ENCODE measurements at regions not wholly inside any gene's neighbourhood (a gene's known extent, or its start where the extent isn't known, plus 50 kb on each side); places are given as distances from the start of the nearest gene placed in this dataset.

DNA sequence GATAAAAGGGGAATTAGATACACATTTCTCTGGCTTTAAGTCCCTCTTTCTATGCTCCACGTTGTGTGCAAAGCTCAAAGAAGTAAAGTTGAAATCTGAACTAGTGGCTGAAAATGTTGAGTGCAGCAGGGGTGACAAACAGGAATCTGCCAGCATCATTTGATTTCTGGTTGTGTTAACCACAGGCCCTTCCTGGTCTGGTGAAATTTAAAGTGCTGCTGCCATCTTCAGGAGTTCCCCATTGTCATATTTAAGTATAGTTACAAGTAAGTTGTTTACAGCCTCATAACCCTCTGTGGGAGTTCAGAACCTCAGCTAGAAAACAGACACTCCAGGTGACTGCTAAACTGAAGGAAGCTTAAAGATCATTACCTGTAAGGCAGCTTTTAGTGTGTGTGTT lies 90.9 kb upstream of the CCDC196 start:
- peak; percentile 30; the same call in 2 of the 3 replicates for ATAC-seq
- peak; percentile 15 to 40; a peak in 3 of 4 replicates for TF ChIP-seq CTCF (conservative IDR thresholded peaks at IDR 0.05; ENCODE audit: low read depth in 2 of 2)
- TF ChIP-seq POLR2AphosphoS5 (IDR thresholded peaks at IDR 0.05; ENCODE audit: low read depth) = no peak
- no peaks in the 10 kb centered on the region for H3K4me1 Mint-ChIP-seq

DNA sequence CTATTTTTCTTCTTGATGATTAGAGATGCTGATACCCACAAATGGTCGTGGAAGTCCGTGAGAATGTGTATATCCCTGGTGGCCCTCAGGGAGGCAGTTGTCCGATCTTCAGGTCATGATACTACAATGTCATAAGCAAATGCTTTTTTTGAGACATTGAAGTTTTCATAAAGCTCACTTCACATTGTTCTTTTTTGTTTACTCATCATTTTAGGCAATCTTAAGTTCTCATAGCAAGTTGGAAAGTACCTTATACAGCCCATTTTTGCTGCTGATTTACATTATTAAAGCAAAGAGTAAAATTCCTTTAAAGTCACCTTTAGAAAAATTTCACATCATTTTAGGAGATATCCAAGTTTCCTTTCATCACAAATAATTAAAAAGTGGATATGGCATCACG lies 90.0 kb upstream of the CCDC196 start:
- H3K4me3 Mint-ChIP-seq = no peak overlapping the region
- H3K27me3 Mint-ChIP-seq (ENCODE audit: insufficient read depth, low read depth, poor library complexity) = no peaks in the 10 kb centered on the region
- TF ChIP-seq CTCF (conservative IDR thresholded peaks at IDR 0.05; ENCODE audit: low read depth in 2 of 2) (no peak), ZNF331 (CRISPR knock-in tag; IDR thresholded peaks at IDR 0.05; ENCODE audit: low read depth) (no peak), ETS1 (IDR thresholded peaks at IDR 0.05) (no peak), ZNF462 (CRISPR knock-in tag; IDR thresholded peaks at IDR 0.05) (no peak), EZH2 (IDR thresholded peaks at IDR 0.05; ENCODE audit: low read depth, unreplicated experiment) (no peak), CREB1 (CRISPR knock-in tag; IDR thresholded peaks at IDR 0.05; ENCODE audit: low read depth) (no peak), STAT1 (IDR thresholded peaks at IDR 0.05; ENCODE audit: unreplicated experiment) (no peak), NANOG (IDR thresholded peaks at IDR 0.05; ENCODE audit: borderline replicate concordance) (no peak)

More for the DNA sequence above, 90.9 kb upstream of the CCDC196 start:
- no peaks in the 10 kb centered on the region for H3K27me3 Mint-ChIP-seq (ENCODE audit: insufficient read depth, low read depth, poor library complexity)
- no peaks in the 10 kb centered on the region for H3K27me3 ChIP-seq (ENCODE audit: insufficient read depth)
- H2AFZ ChIP-seq = no peak overlapping the region
- no peaks in the 10 kb centered on the region for H3K79me2 ChIP-seq (replicated peaks; ENCODE audit: insufficient read depth)
- H3K27ac ChIP-seq (ENCODE audit: low read depth) = no peak overlapping the region
- H3K9me2 ChIP-seq (ENCODE audit: insufficient read depth) = no peaks in the 10 kb centered on the region
- no peak overlapping the region for H3K4me2 ChIP-seq
- no peaks in the 10 kb centered on the region; the same call in 1 of the 2 replicates for H4K20me1 ChIP-seq (replicated peaks; ENCODE audit: insufficient read depth)
- H3K27ac Mint-ChIP-seq = no peak overlapping the region
- no peaks in the 10 kb centered on the region for H3K4me1 ChIP-seq (ENCODE audit: insufficient read depth)
- H3K4me3 ChIP-seq = no peak overlapping the region
- no peak overlapping the region for H3K4me3 Mint-ChIP-seq
- H3F3A ChIP-seq (replicated peaks; ENCODE audit: low read depth) = no peaks in the 10 kb centered on the region
- no peaks in the 10 kb centered on the region for H3K36me3 ChIP-seq (ENCODE audit: insufficient read depth)
- peak; percentile 31 for DNase-seq (ENCODE audit: low spot score)
- no peaks in the 10 kb centered on the region for H3K9me3 Mint-ChIP-seq
- no peaks in the 10 kb centered on the region for H3K36me3 Mint-ChIP-seq (ENCODE audit: low read depth)

More for the DNA sequence above, 90.0 kb upstream of the CCDC196 start:
- no peaks in the 10 kb centered on the region for H3K9me2 ChIP-seq (ENCODE audit: insufficient read depth)
- H3K9me3 Mint-ChIP-seq = no peaks in the 10 kb centered on the region
- ATAC-seq = no peak
- H4K20me1 ChIP-seq (replicated peaks; ENCODE audit: insufficient read depth) = no peaks in the 10 kb centered on the region; the same call in 1 of the 2 replicates
- DNase-seq (ENCODE audit: low spot score) = no peak
- no peaks in the 10 kb centered on the region for H3K4me1 Mint-ChIP-seq
- H3K36me3 Mint-ChIP-seq (ENCODE audit: low read depth) = no peaks in the 10 kb centered on the region
- no peaks in the 10 kb centered on the region for H3K79me2 ChIP-seq (replicated peaks; ENCODE audit: insufficient read depth)
- H3F3A ChIP-seq (replicated peaks; ENCODE audit: low read depth) = no peaks in the 10 kb centered on the region
- no peak overlapping the region for H3K4me2 ChIP-seq
- H3K4me3 ChIP-seq = no peak overlapping the region
- no peaks in the 10 kb centered on the region for H3K27me3 ChIP-seq (ENCODE audit: insufficient read depth)
- no peak overlapping the region for H3K27ac ChIP-seq (ENCODE audit: low read depth)
- H3K27ac Mint-ChIP-seq = no peak overlapping the region
- no peak overlapping the region for H2AFZ ChIP-seq
- no peaks in the 10 kb centered on the region for H3K36me3 ChIP-seq (ENCODE audit: insufficient read depth)
- no peaks in the 10 kb centered on the region for H3K4me1 ChIP-seq (ENCODE audit: insufficient read depth)
